ENCODE measurements at regions not wholly inside any gene's neighbourhood (a gene's known extent, or its start where the extent isn't known, plus 50 kb on each side); places are given as distances from the start of the nearest gene placed in this dataset.
"Not testable (repeated sequence)": the region's sequence is repeated elsewhere in the genome, so short reads cannot be mapped to it uniquely, and the experiment has no call there.

- no peak overlapping the region for H3K4me3 ChIP-seq (ENCODE audit: low read depth, low read length)
- TF ChIP-seq, protein P1, sequence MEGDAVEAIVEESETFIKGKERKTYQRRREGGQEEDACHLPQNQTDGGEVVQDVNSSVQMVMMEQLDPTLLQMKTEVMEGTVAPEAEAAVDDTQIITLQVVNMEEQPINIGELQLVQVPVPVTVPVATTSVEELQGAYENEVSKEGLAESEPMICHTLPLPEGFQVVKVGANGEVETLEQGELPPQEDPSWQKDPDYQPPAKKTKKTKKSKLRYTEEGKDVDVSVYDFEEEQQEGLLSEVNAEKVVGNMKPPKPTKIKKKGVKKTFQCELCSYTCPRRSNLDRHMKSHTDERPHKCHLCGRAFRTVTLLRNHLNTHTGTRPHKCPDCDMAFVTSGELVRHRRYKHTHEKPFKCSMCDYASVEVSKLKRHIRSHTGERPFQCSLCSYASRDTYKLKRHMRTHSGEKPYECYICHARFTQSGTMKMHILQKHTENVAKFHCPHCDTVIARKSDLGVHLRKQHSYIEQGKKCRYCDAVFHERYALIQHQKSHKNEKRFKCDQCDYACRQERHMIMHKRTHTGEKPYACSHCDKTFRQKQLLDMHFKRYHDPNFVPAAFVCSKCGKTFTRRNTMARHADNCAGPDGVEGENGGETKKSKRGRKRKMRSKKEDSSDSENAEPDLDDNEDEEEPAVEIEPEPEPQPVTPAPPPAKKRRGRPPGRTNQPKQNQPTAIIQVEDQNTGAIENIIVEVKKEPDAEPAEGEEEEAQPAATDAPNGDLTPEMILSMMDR (IDR thresholded peaks at IDR 0.05; ENCODE audit: insufficient read depth, low read length, severe bottlenecking) = no peak
- FAIRE-seq (no peak), DNase-seq (ENCODE audit: low read depth) (no peak)
- no peaks in the 10 kb centered on the region for H3K36me3 ChIP-seq (ENCODE audit: control insufficient read depth, insufficient read depth, low read length)
- no peaks in the 10 kb centered on the region for H3K27me3 ChIP-seq (ENCODE audit: control insufficient read depth, insufficient read depth, low read length)
Observed at GRCh38 chr5:28947865-28948264, 1909.5 kb upstream of the CDH9 start.

DNA sequence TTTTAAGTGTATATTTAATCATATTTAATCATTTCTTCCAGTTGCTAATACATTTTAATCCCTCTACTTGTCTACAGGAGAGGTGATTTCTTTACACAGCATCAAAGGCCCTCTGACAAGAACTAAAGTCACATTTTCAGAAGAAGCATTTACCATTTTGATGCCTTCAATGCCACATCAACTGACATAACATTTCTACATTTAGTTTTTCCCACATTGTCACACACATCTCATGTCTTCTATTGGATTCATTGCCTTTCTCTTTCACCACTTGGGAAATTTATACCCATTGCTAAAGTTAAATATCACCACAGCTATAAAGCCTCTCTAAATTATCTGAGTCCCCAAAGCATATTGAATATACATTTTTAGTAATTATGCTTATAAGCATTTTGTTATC, 1907.5 kb upstream of the CDH9 start:
- FAIRE-seq (no peak), DNase-seq (ENCODE audit: low read depth) (no peak)
- no peaks in the 10 kb centered on the region for H3K36me3 ChIP-seq (ENCODE audit: control insufficient read depth, insufficient read depth, low read length)
- H3K27me3 ChIP-seq (ENCODE audit: control insufficient read depth, insufficient read depth, low read length) = no peaks in the 10 kb centered on the region
- TF ChIP-seq, protein P1 (IDR thresholded peaks at IDR 0.05; ENCODE audit: insufficient read depth, low read length, severe bottlenecking) = no peak
- no peak overlapping the region for H3K4me3 ChIP-seq (ENCODE audit: low read depth, low read length)

GRCh38 chr5:28929366-28929765, 1891.0 kb upstream of the CDH9 start:
- not testable (repeated sequence) for H3K36me3 ChIP-seq (ENCODE audit: control insufficient read depth, insufficient read depth, low read length); H3K4me3 ChIP-seq (ENCODE audit: low read depth, low read length); FAIRE-seq

GRCh38 chr5:28928327-28928790, 1890.0 kb upstream of the CDH9 start:
- not testable (repeated sequence) for H3K36me3 ChIP-seq (ENCODE audit: control insufficient read depth, insufficient read depth, low read length); FAIRE-seq; H3K4me3 ChIP-seq (ENCODE audit: low read depth, low read length); H3K27me3 ChIP-seq (ENCODE audit: control insufficient read depth, insufficient read depth, low read length); DNase-seq (ENCODE audit: low read depth)

More at GRCh38 chr5:28929366-28929765, 1891.0 kb upstream of the CDH9 start:
- not testable (repeated sequence) for H3K27me3 ChIP-seq (ENCODE audit: control insufficient read depth, insufficient read depth, low read length); DNase-seq (ENCODE audit: low read depth)

- Histone ChIP-seq H3K27me3 (ENCODE audit: control insufficient read depth, insufficient read depth, low read length) (no peaks in the 10 kb centered on the region), H3K36me3 (ENCODE audit: control insufficient read depth, insufficient read depth, low read length) (no peaks in the 10 kb centered on the region), H3K4me3 (ENCODE audit: low read depth, low read length) (no peak overlapping the region)
- DNase-seq (ENCODE audit: low read depth) = no peak
- TF ChIP-seq, protein P1 (IDR thresholded peaks at IDR 0.05; ENCODE audit: insufficient read depth, low read length, severe bottlenecking) = no peak
- no peak for FAIRE-seq
Observed at GRCh38 chr5:28927559-28928326, 1889.4 kb upstream of the CDH9 start.

- FAIRE-seq (no peak), DNase-seq (ENCODE audit: low read depth) (no peak)
- Histone ChIP-seq H3K27me3 (ENCODE audit: control insufficient read depth, insufficient read depth, low read length) (no peaks in the 10 kb centered on the region), H3K36me3 (ENCODE audit: control insufficient read depth, insufficient read depth, low read length) (no peaks in the 10 kb centered on the region), H3K4me3 (ENCODE audit: low read depth, low read length) (no peak overlapping the region)
- TF ChIP-seq, protein P1 (IDR thresholded peaks at IDR 0.05; ENCODE audit: insufficient read depth, low read length, severe bottlenecking) = no peak
Observed at GRCh38 chr5:28926422-28926821, 1888.0 kb upstream of the CDH9 start.

GRCh38 chr5:28917631-28918030, 1879.2 kb upstream of the CDH9 start:
- no peaks in the 10 kb centered on the region for H3K27me3 ChIP-seq (ENCODE audit: control insufficient read depth, insufficient read depth, low read length)
- TF ChIP-seq, protein P1 (IDR thresholded peaks at IDR 0.05; ENCODE audit: insufficient read depth, low read length, severe bottlenecking) = no peak
- H3K4me3 ChIP-seq (ENCODE audit: low read depth, low read length) = no peak overlapping the region
- DNase-seq (ENCODE audit: low read depth) (no peak), FAIRE-seq (no peak)
- no peaks in the 10 kb centered on the region for H3K36me3 ChIP-seq (ENCODE audit: control insufficient read depth, insufficient read depth, low read length)
